ENCODE measurements at regions not wholly inside any gene's neighbourhood (a gene's known extent, or its start where the extent isn't known, plus 50 kb on each side); places are given as distances from the start of the nearest gene placed in this dataset.
"Not testable (repeated sequence)": the region's sequence is repeated elsewhere in the genome, so short reads cannot be mapped to it uniquely, and the experiment has no call there.

DNA sequence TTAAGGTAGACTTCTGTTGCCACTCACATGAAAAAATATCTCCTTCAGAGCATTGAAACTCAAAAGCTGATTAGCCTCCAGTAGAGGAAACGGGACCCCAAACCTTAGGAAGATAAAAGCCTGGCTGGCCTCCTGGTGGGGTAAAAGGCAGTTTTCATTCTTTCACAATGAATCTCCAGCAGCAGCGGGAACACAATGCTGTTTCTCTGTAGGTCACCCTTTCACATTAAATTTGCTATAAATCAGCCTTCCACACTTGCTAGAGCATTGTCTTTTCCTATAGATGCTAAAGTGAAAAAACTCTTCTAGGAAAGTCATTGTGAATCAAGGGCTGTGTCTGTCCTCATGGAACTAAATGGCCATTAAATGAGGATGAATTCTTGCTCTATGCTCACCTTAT lies 207.3 kb upstream of the MAGEB2 start:
- DNase-seq, result no peak

- no peak for DNase-seq
These were observed 204.9 kb upstream of the MAGEB2 start for GRCh38 chrX:30010471-30010870.

- no peak for DNase-seq
These were observed 199.9 kb upstream of the MAGEB2 start for GRCh38 chrX:30015440-30015839.

DNA sequence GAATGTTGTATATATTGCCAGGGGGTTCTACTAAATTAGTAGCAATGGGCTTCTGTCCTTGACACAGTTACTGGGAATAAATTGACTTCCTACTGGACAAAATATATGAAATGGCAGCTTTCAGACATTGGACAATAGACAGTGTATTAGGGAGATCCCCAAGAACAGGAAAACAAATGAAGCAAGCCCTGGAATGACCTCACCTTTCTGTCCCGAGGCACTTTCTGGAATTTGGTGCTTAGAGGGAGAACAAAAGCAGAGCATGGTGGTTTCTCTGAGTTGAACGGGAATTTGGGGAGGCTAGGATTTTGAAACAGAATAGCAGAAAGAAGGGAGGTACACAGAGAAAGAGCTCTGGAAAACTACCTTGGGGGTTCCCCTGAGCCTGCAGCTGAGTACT lies 187.7 kb upstream of the MAGEB2 start:
- DNase-seq, result no peak

DNA sequence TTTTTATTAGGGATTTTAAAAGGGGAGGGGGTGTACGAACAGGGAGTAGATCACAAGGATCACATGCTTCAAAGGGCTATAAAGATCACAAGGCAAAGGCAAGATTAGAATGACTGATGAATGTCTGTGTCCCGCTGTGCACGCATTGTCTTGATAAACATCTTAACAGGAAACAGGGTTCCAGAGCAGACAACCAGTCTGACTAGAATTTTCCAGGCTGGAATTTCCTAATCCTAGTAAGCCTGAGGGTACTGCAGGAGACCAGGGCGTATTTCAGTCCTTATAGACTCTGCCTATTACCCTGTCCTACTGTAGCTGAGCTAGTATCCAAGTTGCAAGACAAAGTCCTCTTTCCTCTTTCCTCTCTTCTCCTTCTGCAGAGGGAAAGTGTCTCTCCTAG lies 179.0 kb upstream of the MAGEB2 start:
- DNase-seq, result not testable (repeated sequence)

DNA sequence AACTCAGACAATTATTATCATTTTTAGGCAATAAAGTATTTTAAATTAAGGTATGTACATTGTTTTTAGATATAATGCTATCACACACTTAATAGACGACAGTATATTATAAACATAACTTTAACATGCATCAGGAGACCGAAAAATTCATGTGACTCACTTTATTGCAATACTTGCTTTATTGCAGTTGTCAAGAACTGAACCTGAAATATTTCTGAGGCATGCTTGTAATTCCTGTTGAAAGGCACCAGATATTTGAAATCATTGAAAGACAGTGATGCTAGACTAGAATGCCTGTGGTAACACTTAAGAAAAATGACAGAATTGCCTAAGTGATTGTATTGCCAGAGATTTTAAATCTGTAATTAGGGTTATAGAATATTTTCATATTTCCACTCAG lies 175.6 kb upstream of the MAGEB2 start:
- DNase-seq, result no peak

GRCh38 chrX:30060718-30061117 lies 154.6 kb upstream of the MAGEB2 start:
- DNase-seq, result no peak

GRCh38 chrX:30065226-30065625 lies 150.1 kb upstream of the MAGEB2 start:
- no peak for DNase-seq

DNA sequence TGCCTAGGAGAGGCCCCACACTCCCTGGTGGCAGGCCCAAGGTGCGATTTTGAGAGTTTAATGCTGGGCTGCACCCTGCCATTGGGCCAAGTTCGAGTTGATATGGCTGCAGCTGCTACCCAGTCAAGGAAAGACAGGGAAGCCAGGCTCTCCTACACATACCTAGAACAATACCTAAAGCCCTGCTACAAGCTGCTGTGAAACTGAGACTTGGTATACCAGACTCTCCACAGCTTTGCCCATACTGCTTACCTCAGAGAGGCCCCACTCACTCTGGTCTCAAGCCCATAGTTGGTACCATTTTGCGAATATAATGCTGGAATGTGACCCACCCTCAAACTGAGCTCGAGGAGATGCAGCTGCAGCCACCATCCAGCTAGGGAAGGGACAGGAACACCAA lies 147.7 kb upstream of the MAGEB2 start:
- no peak for DNase-seq

DNA sequence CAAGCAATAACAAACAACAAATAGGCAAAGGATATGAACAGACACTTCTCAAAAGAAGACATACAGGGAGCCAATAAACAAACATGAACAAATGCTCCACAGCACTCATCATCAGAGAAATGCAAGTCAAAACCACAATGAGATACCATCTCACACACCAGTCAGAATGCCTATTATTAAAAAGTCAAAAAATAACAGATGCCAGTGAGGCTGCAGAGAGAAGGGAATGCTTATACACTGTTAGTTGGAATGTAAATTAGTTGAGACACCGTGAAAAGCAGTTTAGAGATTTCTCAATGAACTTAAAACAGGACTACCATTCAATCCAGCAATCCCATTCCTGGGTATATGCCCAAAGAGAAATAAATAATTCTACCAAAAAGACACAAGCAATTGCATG lies 129.8 kb upstream of the MAGEB2 start:
- DNase-seq, result no peak

DNA sequence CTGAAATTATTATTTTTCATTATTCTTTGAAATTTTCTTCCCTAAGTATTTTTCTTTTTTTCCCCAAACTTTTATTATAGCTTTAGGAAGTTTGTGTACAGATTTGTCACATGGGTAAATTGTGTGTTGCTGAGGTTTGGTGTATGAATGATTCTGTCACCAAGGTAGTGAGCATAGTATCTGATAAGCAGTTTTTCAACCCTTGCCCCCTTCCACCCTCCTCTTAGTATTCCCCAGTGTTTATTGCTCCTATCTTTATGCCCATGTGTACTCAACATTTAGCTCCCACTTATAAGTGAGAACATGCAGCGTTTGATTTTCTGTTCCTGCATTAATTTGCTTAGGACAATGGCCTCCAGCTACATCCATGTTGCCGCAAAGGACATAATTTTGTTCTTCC lies 103.9 kb upstream of the MAGEB2 start:
- no peak for DNase-seq

DNA sequence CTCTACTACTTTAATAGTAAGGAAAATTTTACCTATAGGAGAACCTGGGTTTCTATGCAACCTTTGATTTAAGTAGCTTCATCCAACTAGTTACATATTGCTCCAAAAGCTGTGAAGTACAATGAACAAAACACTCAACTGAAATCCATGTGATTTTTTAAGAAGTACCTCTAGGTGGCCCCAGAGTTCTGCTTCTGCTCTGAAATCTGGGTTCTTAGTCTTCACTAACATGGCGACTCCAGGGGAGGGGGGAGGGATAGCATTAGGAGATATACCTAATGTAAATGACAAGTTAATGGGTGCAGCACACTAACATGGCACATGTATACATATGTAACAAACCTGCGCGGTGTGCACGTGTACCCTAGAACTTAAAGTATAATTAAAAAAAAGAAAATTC lies 73.4 kb upstream of the MAGEB2 start:
- DNase-seq, result peak; percentile 5

GRCh38 chrX:30144221-30144620 lies 71.1 kb upstream of the MAGEB2 start:
- no peak for DNase-seq

DNA sequence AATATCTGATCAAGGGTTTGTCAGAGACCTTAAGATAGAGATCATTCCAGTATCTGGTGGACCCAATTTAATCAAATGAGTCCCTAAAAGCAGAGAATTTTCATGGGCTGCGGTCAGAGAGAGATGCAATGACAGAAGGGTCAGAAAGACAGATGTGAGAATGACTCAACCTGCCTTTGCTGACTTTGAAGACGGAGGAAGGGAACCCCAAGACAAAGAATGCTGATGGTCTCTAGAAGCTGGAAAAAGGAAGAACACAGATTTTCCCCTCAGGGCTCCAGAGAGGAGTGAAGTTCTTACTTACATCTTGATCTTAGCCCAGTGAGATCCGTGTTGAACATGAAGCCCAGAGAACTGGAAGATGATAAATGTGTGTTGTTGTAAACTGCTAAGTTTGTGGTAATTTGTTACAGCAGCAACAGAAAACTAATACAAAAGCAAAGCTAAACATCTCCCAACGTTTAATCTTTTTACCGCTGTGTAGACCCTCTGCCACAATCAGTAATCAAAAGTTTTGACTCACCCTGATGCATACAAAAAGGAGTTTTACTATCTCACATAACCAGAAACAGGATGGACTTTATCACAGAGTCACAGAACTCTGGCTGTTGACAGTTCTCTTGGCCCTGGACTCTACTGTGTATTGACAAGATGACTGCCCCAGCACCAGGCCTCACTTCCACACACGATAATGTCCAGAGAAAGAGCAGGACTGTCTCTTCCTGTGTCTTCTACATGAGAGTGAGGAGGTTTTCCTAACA lies 70.2 kb upstream of the MAGEB2 start:
- no peak for DNase-seq

DNA sequence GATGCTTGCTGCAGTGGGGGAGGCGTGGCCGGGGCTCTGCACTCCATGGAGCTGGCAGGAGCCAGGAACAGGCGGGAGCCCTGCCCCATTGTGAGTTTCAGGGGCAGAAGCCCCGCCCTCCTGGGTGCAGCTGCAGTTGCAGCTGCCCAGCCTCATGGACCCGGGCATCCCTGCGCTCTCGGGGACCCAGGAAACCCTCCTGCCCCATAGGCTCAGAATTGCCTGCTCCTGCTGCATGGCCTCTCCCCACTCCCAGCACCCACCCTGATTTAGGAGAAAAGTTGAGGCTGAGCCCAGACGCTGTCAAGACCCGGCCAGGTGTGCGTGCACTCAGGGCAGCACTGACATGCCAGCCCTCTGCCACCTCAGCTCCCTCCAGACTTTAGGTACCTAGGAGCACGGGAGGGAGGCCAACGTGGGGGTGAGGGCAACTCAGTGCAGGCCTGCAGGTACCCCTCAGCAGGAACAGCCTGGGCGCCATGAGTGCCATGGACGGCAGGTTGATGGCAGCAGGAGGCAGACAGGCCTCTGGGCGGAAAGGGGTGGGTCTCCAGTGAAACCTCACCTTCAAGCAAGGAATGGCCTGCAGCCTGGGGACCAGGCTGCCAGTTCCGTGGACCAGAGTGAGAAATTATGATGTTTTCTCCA lies 67.2 kb upstream of the MAGEB2 start:
- DNase-seq, result no peak

GRCh38 chrX:30149206-30149605 lies 66.2 kb upstream of the MAGEB2 start:
- DNase-seq, result not testable (repeated sequence)

GRCh38 chrX:30150196-30150895 lies 65.0 kb upstream of the MAGEB2 start:
- no peak for DNase-seq

DNA sequence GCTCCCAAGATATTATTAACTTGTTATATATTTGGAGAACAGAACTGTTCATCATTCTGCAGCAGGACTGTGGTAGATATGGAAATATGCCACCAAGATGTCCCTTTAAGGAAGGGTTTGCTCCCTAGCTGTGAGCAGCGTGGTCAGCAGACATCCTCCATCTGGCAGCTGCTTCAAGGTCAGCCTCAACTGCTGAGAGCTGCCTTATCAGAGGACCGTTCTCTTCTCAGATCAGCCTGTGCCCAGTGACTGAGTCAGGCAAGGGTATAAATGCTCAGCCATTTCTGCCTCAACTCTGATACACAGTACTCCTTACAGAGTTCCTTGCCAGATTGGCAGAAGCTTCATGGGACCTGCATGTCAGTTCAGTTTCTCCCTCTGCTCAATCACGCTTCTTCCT lies 63.4 kb upstream of the MAGEB2 start:
- DNase-seq, result no peak

DNA sequence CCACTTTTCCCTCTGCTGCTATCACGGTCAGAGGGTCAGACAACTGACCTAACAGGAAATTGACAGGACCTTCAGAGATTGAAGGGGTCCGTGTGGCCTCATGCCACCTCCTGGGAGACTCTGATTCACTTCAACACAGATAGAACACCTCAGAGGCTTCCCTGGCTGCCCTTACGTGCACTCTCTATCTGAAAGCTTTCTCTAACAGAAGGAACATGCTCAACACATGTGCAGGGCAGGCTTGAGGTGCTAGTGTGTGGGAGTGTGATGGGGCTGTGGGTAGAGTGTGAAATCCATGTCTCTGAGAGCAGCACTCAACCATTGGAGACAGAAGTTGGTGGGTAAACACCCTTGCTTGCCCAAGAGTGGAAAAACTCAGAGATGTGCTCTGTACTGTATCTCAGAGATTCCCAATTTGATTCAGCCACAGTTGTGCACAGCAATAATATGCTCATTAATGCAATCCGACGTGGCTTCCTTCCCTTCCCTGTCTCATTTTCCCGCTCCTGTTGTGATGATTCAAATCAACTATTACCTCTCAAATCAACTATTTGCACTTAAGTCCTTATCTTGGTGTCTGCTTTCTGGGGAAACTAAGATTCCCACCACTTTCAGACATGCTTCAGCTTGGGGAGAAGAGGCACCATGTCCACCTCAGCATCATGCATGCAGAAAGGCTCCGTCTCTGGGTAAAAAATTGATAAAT lies 62.0 kb upstream of the MAGEB2 start:
- DNase-seq, result no peak

GRCh38 chrX:30153881-30154260 lies 61.5 kb upstream of the MAGEB2 start:
- DNase-seq, result no peak

DNA sequence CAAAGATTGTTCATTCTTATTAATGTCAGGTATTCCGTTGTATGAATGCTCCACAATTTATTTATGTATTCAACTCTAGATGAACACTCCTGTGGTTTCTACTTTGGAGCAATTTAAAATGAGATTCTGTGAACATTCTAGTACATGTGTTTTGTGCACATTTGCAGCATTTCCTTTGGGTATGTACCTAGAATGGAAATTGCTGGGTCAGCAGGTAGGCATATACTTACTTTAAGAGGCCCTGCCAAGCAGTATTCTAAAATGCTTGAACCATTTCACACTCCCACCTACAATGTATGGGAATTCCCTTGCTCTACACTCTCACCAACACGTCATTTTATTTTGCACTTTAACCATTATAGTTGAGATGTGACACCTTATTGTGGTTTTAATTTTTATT lies 59.4 kb upstream of the MAGEB2 start:
- DNase-seq, result no peak

- no peak for DNase-seq
These were observed 58.3 kb upstream of the MAGEB2 start for GRCh38 chrX:30156880-30157560.

- DNase-seq, result no peak
These were observed 54.3 kb upstream of the MAGEB2 start for GRCh38 chrX:30161043-30161442.

All from NCI-H774 (cell line).